Nephron (organoid): ENCODE measurements at regions not wholly inside any gene's neighbourhood (a gene's known extent, or its start where the extent isn't known, plus 50 kb on each side); places are given as distances from the start of the nearest gene placed in this dataset.

Experiments
- H3K27ac Mint-ChIP-seq, 3 experiments: 2 replicates each; pipeline ENCODE4 v1.8.0; 2020; ENCODE audit warnings: mixed read lengths in 3 of 3, mild to moderate bottlenecking in 2 of 3, moderate library complexity in 1 of 3
- H3K27me3 Mint-ChIP-seq: 2 replicates; pipeline ENCODE4 v1.8.0; 2021; ENCODE audit warnings: low read depth, mild to moderate bottlenecking, moderate library complexity, mixed read lengths
- H3K36me3 Mint-ChIP-seq: 2 replicates; pipeline ENCODE4 v1.8.0; 2020; ENCODE audit warnings: low read depth, mixed read lengths
- H3K4me1 Mint-ChIP-seq: 2 replicates; pipeline ENCODE4 v1.8.0; 2020; ENCODE audit warnings: mixed read lengths
- H3K4me3 Mint-ChIP-seq, 3 experiments: 2 replicates each; pipeline ENCODE4 v1.8.0; 2020; ENCODE audit warnings: mild to moderate bottlenecking in 3 of 3, mixed read lengths in 3 of 3, moderate library complexity in 2 of 3
- H3K9me3 Mint-ChIP-seq: 2 replicates; pipeline ENCODE4 v1.8.0; 2020; ENCODE audit warnings: mixed read lengths
- CTCF ChIP-seq, 3 experiments: fragments of 200-600 bp; sonication (generic); IDR thresholded peaks; one replicate each; pipeline ENCODE4 v1.5.0; 2021; ENCODE audit warnings: antibody characterized with exemption in 3 of 3; ENCODE audit not compliant: unreplicated experiment in 3 of 3

GRCh38 chr9:124179196-124180071, 78.3 kb upstream of the NEK6 start:
- H3K4me3 Mint-ChIP-seq: no peak overlapping the region
- TF ChIP-seq CTCF (IDR thresholded peaks at IDR 0.05; ENCODE audit: unreplicated experiment in 3 of 3): no peak
- peaks cover 4% of the 10 kb centered on the region for H3K4me1 Mint-ChIP-seq
- peaks cover 56% of the 10 kb centered on the region for H3K27me3 Mint-ChIP-seq
- no peak overlapping the region for H3K27ac Mint-ChIP-seq
- H3K36me3 Mint-ChIP-seq: no peaks in the 10 kb centered on the region
- H3K9me3 Mint-ChIP-seq: peaks cover 1% of the 10 kb centered on the region

- H3K4me1 Mint-ChIP-seq: peaks cover 4% of the 10 kb centered on the region
- H3K36me3 Mint-ChIP-seq: no peaks in the 10 kb centered on the region
- H3K4me3 Mint-ChIP-seq: no peak overlapping the region
- no peak for TF ChIP-seq CTCF (IDR thresholded peaks at IDR 0.05; ENCODE audit: unreplicated experiment in 3 of 3)
- peak overlapping the region in 1 of 3 experiments; percentile 10 for H3K27ac Mint-ChIP-seq
- peaks cover 59% of the 10 kb centered on the region for H3K27me3 Mint-ChIP-seq
- no peaks in the 10 kb centered on the region for H3K9me3 Mint-ChIP-seq
Measured at GRCh38 chr9:124180557-124180956, 77.2 kb upstream of the NEK6 start.

- TF ChIP-seq CTCF (IDR thresholded peaks at IDR 0.05; ENCODE audit: unreplicated experiment in 3 of 3): no peak
- Mint-ChIP-seq H3K27ac (no peak overlapping the region), H3K9me3 (no peaks in the 10 kb centered on the region), H3K27me3 (peaks cover 63% of the 10 kb centered on the region), H3K4me3 (no peak overlapping the region), H3K36me3 (no peaks in the 10 kb centered on the region), H3K4me1 (peaks cover 4% of the 10 kb centered on the region)
Measured at GRCh38 chr9:124182741-124183140, 75.0 kb upstream of the NEK6 start.

- peaks cover 4% of the 10 kb centered on the region for H3K4me1 Mint-ChIP-seq
- no peak for TF ChIP-seq CTCF (IDR thresholded peaks at IDR 0.05; ENCODE audit: unreplicated experiment in 3 of 3)
- H3K27ac Mint-ChIP-seq: no peak overlapping the region
Measured at GRCh38 chr9:124183772-124184171, 74.0 kb upstream of the NEK6 start.

GRCh38 chr9:124185413-124185812, 72.3 kb upstream of the NEK6 start:
- Mint-ChIP-seq H3K9me3 (no peaks in the 10 kb centered on the region), H3K27ac (no peak overlapping the region), H3K27me3 (peaks cover 54% of the 10 kb centered on the region), H3K36me3 (no peaks in the 10 kb centered on the region), H3K4me3 (no peak overlapping the region), H3K4me1 (peaks cover 3% of the 10 kb centered on the region)
- no peak for TF ChIP-seq CTCF (IDR thresholded peaks at IDR 0.05; ENCODE audit: unreplicated experiment in 3 of 3)

More at GRCh38 chr9:124183772-124184171, 74.0 kb upstream of the NEK6 start:
- H3K36me3 Mint-ChIP-seq: no peaks in the 10 kb centered on the region
- H3K9me3 Mint-ChIP-seq: no peaks in the 10 kb centered on the region
- peaks cover 63% of the 10 kb centered on the region for H3K27me3 Mint-ChIP-seq
- no peak overlapping the region for H3K4me3 Mint-ChIP-seq

GRCh38 chr9:124187311-124187710, 70.4 kb upstream of the NEK6 start:
- no peak overlapping the region for H3K27ac Mint-ChIP-seq
- H3K9me3 Mint-ChIP-seq: no peaks in the 10 kb centered on the region
- H3K4me1 Mint-ChIP-seq: no peaks in the 10 kb centered on the region
- H3K4me3 Mint-ChIP-seq: no peak overlapping the region
- no peaks in the 10 kb centered on the region for H3K36me3 Mint-ChIP-seq
- no peak for TF ChIP-seq CTCF (IDR thresholded peaks at IDR 0.05; ENCODE audit: unreplicated experiment in 3 of 3)
- peaks cover 52% of the 10 kb centered on the region for H3K27me3 Mint-ChIP-seq
